Common myeloid progenitor, CD34-positive (primary cell): ENCODE measurements at regions not wholly inside any gene's neighbourhood (a gene's known extent, or its start where the extent isn't known, plus 50 kb on each side); places are given as distances from the start of the nearest gene placed in this dataset.

Experiments used
- CTCF ChIA-PET: fragments of 350-600 bp; sonication (Branson Sonifier 250); formaldehyde crosslinking; loops from one replicate; lab custom pipeline; 2021; ENCODE audit warnings: antibody characterized with exemption; lab: Charles Lee
- POLR2A ChIA-PET: fragments of 350-600 bp; sonication (Branson Sonifier 250); formaldehyde crosslinking; loops from one replicate; lab custom pipeline; 2021; ENCODE audit warnings: antibody characterized with exemption; lab: Charles Lee
- DNase-seq, 3 donors: peaks; one replicate each; pipeline versions ENCODE4 v3.0.0 to v3.0.0-alpha.2; 2013
- H3K27ac ChIP-seq, 2 experiments: 1 replicate in 1 of 2; 2 replicates in 1 of 2; pipeline ENCODE4 v1.7.0; 2013; ENCODE audit warnings: inconsistent platforms in 2 of 2, low read length in 2 of 2, mild to moderate bottlenecking in 2 of 2, low read depth in 1 of 2, moderate library complexity in 1 of 2; ENCODE audit not compliant: severe bottlenecking in 2 of 2, insufficient read depth in 1 of 2, poor library complexity in 1 of 2
- H3K27me3 ChIP-seq, 5 experiments: replicated peaks in 2 of 5; 1 replicate in 3 of 5; 2 replicates in 2 of 5; pipeline versions ENCODE4 v1.6.1 to v1.7.0; 2013; ENCODE audit warnings: low read length in 4 of 5, mild to moderate bottlenecking in 2 of 5, moderate library complexity in 2 of 5, inconsistent platforms in 1 of 5; ENCODE audit not compliant: insufficient read depth in 5 of 5, control insufficient read depth in 4 of 5
- H3K36me3 ChIP-seq, 4 experiments: 1 replicate in 2 of 4; 2 replicates in 2 of 4; pipeline versions ENCODE4 v1.6.1 to v1.7.0; 2013; ENCODE audit warnings: low read length in 3 of 4, control low read depth in 1 of 4, mild to moderate bottlenecking in 1 of 4; ENCODE audit not compliant: control insufficient read depth in 4 of 4, insufficient read depth in 4 of 4
- H3K4me1 ChIP-seq, 4 experiments: 1 replicate in 3 of 4; 2 replicates in 1 of 4; pipeline versions ENCODE4 v1.6.1 to v1.7.1; 2013; ENCODE audit warnings: low read length in 3 of 4, mild to moderate bottlenecking in 3 of 4, control low read depth in 1 of 4, inconsistent platforms in 1 of 4, moderate library complexity in 1 of 4; ENCODE audit not compliant: control insufficient read depth in 4 of 4, insufficient read depth in 4 of 4; ENCODE audit errors: control extremely low read depth in 1 of 4
- H3K4me3 ChIP-seq, 7 experiments: 1 replicate in 4 of 7; 2 replicates in 3 of 7; pipeline versions ENCODE4 v1.5.1 to v1.7.0; 2013; ENCODE audit warnings: mild to moderate bottlenecking in 7 of 7, low read length in 6 of 7, moderate library complexity in 6 of 7, inconsistent platforms in 2 of 7, low read depth in 2 of 7, control low read depth in 1 of 7; ENCODE audit not compliant: insufficient read depth in 4 of 7, control insufficient read depth in 1 of 7; ENCODE audit errors: extremely low read depth in 1 of 7
- H3K9me3 ChIP-seq, 5 experiments: 1 replicate in 4 of 5; 2 replicates in 1 of 5; pipeline versions ENCODE4 v1.6.1 to v1.7.1; 2013; ENCODE audit warnings: low read length in 4 of 5, mild to moderate bottlenecking in 2 of 5, inconsistent platforms in 1 of 5, low read depth in 1 of 5, moderate library complexity in 1 of 5; ENCODE audit not compliant: control insufficient read depth in 4 of 5, insufficient read depth in 2 of 5; ENCODE audit errors: control extremely low read depth in 1 of 5
- WGBS: methylation state at CpG from one replicate; pipeline ENCODE4 v1.1.5; 2013; ENCODE audit not compliant: insufficient coverage; 5-methylcytosine and 5-hydroxymethylcytosine counted together

DNA sequence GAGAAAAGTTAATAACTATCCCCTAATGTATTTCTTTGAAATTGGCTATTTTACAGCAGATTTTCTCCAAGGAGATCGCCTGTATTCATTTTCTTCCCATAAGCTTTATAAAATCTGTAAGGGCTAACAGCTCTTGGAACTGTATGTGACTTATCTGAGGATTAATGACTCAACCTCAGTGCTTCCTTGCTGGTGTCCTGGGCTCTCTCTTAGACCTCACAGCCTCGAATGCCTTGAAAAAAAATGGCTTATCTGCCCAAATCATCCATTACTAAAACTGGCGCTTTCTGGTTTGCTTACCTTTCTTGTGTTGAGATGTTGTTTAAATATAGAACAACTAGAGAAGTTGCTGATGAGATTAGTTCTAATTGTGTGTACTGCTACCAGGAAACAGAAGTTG, 713.6 kb downstream of the SLC4A3 start:
- Histone ChIP-seq H3K27me3 (no peaks in the 10 kb centered on the region), H3K36me3 (no peaks in the 10 kb centered on the region), H3K4me1 (no peaks in the 10 kb centered on the region), H3K4me3 (no peak overlapping the region), H3K9me3 (no peaks in the 10 kb centered on the region), H3K27ac (no peak overlapping the region)
- POLR2A ChIA-PET, result no interaction called here
- no CpG with 5 or more reads among the region's 3 CpGs for WGBS
- DNase-seq, result no peak
- CTCF ChIA-PET, result no interaction called here

DNA sequence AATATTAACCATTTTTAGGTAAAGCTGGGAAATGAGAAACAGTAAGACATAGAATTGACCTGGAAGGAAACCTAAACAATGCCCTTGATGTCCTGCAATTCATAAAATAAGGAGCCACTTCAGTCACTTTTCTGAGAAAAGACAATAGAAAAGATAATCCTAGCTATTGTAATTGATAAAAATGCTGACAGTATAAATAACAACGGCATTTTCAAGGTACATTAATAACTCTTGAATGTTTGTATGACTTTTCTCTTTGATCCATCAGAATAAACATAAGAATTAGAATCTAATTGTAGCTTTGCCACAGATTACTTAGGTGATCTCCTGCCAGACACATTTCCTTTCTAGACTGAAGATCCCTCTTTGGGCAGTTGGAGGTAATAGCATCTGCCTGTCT, 719.5 kb downstream of the SLC4A3 start:
- H3K27me3 ChIP-seq, result no peaks in the 10 kb centered on the region
- no peak overlapping the region for H3K4me3 ChIP-seq
- no peak overlapping the region for H3K27ac ChIP-seq
- no peak for DNase-seq
- WGBS, result no CpG with 5 or more reads among the region's 1 CpG
- POLR2A ChIA-PET, result no interaction called here
- no peaks in the 10 kb centered on the region for H3K4me1 ChIP-seq
- CTCF ChIA-PET, result no interaction called here
- H3K36me3 ChIP-seq, result no peaks in the 10 kb centered on the region
- H3K9me3 ChIP-seq, result no peaks in the 10 kb centered on the region

DNA sequence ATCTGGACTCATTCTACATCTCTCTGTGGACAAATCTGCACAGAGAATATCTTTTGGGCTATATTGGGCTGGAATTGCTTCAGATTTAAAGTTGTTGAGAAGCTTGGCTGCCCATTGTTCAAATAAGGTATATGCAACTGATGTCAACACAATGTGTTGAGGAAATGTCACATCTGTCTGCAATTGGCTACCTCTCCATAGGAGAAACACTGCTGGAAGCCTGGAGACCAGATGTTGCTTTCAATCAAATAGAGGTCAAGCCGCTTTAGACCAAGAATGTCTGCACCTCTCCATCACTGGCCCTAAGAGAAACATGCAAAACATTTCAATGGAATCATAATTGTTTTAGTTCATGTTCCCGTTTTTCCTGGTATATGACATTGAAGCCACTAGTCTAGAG, 720.2 kb downstream of the SLC4A3 start:
- POLR2A ChIA-PET, result no interaction called here
- 100% methylated on average over 1 of the region's 2 CpGs for WGBS

DNA sequence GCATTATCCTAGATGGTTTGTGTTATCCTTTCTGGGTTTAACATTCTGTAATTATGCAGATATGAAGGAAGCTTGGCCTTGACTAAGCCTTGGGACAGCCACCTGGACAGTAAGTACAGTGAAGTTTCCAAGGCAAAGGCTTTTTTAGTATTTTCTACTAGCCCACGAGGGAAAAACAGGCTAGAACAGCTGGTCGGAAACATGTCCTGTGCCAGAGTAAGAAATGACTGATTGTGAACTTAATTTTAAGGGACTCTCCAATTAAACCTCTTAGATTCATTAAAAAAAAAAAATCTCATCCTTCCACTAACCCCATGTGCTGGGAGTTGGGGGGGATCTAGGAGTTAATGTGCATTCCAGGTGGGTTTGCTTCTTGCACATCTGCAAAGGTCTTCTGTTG, 720.8 kb downstream of the SLC4A3 start:
- Histone ChIP-seq H3K27me3 (no peaks in the 10 kb centered on the region), H3K9me3 (no peaks in the 10 kb centered on the region), H3K4me3 (no peak overlapping the region), H3K27ac (no peak overlapping the region), H3K36me3 (no peaks in the 10 kb centered on the region), H3K4me1 (no peaks in the 10 kb centered on the region)
- CTCF ChIA-PET, result no interaction called here
- POLR2A ChIA-PET, result no interaction called here
- WGBS, result no CpG with 5 or more reads among the region's 2 CpGs
- no peak for DNase-seq

More for the DNA sequence above, 720.2 kb downstream of the SLC4A3 start:
- Histone ChIP-seq H3K4me3 (no peak overlapping the region), H3K27me3 (no peaks in the 10 kb centered on the region), H3K9me3 (no peaks in the 10 kb centered on the region), H3K27ac (no peak overlapping the region), H3K4me1 (no peaks in the 10 kb centered on the region), H3K36me3 (no peaks in the 10 kb centered on the region)
- CTCF ChIA-PET, result no interaction called here
- no peak for DNase-seq

DNA sequence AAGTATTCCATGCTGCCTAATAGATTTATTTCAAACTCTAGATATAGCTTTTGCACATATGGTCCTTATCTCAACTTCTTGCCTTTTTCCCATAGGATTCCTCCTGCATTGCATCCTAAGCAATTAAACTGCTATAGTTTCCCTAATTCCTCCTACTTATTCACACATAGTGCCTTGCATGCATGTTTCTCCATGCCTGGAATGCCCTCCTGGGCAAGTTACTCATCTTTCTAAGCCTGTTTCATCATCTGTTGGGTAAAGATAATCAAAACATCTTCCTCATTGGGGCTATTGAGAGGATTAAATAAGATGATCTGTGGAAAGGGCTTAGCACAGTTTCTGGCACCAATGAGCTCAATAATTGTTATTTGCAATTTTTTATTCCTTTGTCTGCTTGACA, 726.5 kb downstream of the SLC4A3 start:
- ChIA-PET POLR2A (no interaction called here), CTCF (interaction anchor here (1.1 kb wide), 1 partner anchor 8 kb away, joined by 3 read pairs; no protein-coding TSS in a partner anchor)

DNA sequence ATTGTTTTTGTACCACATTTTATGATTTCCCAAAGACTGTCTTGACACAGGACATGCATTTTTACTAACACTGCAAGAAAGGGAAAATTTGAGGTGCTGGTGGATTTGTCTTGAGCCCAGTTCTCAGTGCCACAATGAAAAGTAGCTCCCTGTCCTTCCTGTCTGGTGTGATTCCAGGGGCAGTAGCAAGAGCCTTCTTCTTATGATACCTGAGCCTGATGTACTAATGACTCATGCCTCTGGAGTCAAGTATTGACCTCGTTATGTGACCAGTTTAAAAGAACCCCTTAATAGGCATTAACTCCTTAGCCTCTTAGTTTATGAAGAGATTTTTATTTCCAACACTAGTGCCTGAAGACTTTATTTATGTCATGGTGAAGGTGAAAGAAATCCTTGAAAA, 728.6 kb downstream of the SLC4A3 start:
- no peak for DNase-seq
- Histone ChIP-seq H3K4me3 (no peak overlapping the region), H3K27ac (no peak overlapping the region), H3K9me3 (no peaks in the 10 kb centered on the region), H3K27me3 (no peaks in the 10 kb centered on the region), H3K4me1 (no peaks in the 10 kb centered on the region), H3K36me3 (no peaks in the 10 kb centered on the region)
- CTCF ChIA-PET, result no interaction called here
- POLR2A ChIA-PET, result no interaction called here
- WGBS, result no CpG with 5 or more reads among the region's 1 CpG

More for the DNA sequence above, 726.5 kb downstream of the SLC4A3 start:
- Histone ChIP-seq H3K4me1 (no peaks in the 10 kb centered on the region), H3K27me3 (no peaks in the 10 kb centered on the region), H3K4me3 (no peak overlapping the region), H3K27ac (no peak overlapping the region), H3K9me3 (no peaks in the 10 kb centered on the region), H3K36me3 (no peaks in the 10 kb centered on the region)
- DNase-seq, result no peak

DNA sequence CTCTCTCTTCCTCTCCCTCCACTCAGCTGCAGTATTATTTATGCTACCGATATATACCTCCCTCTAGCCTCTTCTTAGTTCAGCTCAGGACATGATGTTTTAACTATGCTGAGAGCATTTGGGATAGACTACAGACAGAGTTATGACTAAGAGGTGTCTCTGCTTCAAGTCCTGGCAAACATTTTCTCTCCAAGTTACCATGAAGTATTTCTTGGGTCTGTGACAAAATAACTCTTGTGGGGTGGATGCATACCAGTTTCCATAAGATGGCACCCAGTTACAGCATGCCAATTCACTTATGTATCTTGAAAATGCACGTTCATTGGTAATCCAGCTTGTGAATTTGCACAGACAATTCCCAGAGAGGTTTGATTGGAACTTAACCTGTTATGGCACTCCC, 737.6 kb downstream of the SLC4A3 start:
- CTCF ChIA-PET, result no interaction called here
- Histone ChIP-seq H3K4me3 (no peak overlapping the region), H3K36me3 (no peaks in the 10 kb centered on the region), H3K4me1 (no peaks in the 10 kb centered on the region), H3K27ac (no peak overlapping the region), H3K27me3 (no peaks in the 10 kb centered on the region), H3K9me3 (no peaks in the 10 kb centered on the region)
- 95% methylated on average over 2 of the region's 2 CpGs for WGBS
- POLR2A ChIA-PET, result no interaction called here
- no peak for DNase-seq
